Stimulated activated CD4-positive, alpha-beta T cell treated with anti-CD3 and anti-CD28 coated beads, Interleukin-1b, Interleukin-23, amount 100 ng/mL, for 24 hours (primary cell): ENCODE measurements at regions not wholly inside any gene's neighbourhood (a gene's known extent, or its start where the extent isn't known, plus 50 kb on each side); places are given as distances from the start of the nearest gene placed in this dataset.

ENCODE experiments used
- DNase-seq, 4 experiments: peaks; one replicate each; pipeline ENCODE4 v3.0.0-alpha.2; 2020; ENCODE audit warnings: low read depth in 4 of 4, low spot score in 1 of 4

DNA sequence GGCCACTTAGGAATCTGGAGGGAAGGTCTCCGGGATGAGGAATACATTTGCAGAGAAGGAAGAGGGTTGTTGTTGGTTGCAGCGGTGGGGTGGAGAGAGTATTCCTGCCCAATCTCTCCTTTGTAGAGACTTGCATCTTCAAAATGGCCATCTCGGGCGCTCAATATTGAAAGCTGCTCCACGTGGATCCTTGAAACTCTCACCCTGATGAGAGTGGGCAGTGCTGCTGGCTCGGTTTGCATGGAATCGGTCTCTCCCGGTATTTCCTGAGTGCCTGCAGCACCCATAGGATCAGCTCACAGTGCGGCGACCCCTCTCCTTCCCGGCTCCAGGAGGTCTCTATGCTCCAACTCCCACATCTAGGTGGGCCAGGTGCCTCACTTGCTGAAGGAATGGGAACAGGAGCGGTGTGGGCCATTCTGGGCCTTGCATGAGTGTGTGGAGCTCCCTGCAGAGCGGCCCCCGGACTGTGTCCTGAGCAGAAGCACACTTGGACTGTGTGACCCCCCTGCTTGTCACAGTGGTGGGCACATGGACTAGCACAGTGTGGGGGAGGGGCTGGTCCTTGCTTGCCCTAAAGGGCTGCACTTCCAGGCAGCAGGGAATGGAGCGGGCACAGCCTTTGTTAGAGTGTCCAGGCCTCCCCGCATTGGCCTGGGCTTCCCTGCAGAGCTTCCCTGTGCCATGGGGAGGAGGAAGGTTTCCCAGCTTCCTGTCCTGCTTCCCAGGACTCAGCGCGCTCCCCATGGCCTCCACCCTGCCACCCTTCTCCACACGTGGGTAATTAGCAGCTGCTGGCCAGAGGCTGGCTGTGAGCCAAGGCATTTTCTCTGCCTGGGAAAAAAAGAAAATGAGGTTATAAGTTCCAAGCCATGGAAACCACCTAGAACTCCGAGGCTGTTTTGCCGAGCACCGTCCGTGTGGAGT is 139.3 kb downstream of the IRF8 start:
- DNase-seq = no peak

DNA sequence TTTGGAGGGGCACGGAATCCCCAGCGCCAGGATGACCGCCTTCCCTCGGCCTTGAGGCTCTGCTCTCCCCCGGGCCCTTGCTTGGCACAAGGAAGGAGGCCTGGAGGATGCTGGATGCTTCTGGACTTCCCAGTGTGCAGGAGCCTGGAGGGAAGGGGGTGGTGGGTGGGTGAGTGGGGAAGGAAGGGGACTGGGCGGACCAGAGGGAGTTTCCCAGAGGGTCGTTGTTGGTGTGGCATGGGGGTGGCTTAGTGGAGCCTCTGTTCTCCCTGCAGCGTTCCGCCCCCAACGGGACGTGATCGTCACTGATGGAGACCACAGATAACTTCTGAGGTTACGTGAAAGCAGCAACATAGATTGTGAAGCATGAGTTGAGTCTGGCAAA is 140.0 kb downstream of the IRF8 start:
- DNase-seq = no peak

DNA sequence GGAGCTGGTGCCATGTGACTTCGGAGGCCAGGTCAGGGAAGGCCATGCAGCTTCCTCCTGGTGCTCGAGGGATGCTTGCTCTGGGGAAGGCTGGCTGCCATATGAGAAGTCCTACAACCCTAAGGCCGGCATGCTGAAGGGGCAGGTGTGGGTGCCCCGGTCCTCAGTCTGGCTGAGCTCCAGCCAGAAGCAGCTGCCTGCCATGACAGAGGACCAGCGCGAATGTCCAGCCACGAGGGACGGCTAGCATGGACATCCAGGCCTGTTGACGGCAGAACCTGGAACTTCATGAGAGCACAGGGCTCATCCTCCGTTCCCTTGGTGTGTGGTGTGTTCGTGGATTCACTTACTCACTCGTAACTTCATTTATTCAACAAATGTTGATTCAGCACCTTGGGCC is 140.6 kb downstream of the IRF8 start:
- DNase-seq = no peak

DNA sequence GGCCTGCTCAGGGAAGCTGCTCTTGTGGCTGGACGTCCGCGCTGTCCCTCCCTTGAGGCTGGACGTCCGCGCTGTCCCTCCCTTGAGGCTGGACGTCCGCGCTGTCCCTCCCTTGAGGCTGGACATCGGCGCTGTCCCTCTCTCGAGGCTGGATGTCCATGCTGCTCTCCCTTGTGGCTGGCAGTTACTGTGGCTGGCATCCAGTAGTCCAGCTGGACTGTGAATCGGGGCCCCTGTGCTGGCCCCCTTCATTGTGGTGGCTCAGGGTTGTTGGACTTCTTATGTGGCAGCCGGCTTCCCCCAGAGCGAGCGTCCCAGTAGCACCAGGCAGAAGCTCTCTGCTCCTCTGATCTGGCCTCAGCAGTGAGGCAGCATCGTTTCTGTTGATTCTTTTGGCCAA is 141.5 kb downstream of the IRF8 start:
- DNase-seq = no peak

DNA sequence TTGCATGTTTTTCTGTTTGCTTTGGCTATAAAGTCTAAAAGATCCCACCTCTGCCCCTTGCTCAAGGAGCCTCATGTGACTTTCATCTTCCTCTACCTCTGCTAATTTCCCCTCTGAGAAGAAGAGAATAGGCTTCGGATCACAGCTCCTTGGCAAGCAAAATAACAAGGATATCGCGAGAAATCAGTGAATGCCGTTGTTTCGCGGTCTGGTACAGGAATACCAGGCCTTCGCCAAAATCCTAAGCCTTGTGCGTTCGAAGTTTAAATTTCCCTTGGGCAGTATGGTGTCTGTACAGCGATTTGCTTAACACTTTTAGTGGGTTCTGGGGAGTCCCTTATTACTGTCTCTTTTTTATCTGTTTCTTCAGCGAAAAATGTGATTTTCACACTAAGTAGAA is 142.3 kb downstream of the IRF8 start:
- DNase-seq = no peak

DNA sequence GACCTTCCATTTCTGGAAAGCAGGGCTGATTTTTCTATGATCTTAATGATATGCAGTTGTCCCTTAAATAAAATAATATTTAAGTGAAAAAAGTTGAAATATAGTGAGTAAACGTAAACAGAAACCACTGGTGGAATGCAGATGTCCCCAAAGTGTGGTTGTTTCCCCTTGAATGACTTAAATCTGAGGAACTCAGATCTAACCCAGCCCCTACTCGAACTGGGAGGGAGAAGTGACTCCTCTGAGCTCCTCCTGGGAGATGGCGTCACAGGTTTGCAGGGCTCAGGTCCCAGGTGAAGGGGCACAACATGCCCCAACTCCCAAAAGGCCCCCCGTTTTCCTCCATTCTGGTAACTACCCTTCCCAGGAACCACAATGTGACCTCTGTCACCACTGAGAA is 142.8 kb downstream of the IRF8 start:
- no peak for DNase-seq

DNA sequence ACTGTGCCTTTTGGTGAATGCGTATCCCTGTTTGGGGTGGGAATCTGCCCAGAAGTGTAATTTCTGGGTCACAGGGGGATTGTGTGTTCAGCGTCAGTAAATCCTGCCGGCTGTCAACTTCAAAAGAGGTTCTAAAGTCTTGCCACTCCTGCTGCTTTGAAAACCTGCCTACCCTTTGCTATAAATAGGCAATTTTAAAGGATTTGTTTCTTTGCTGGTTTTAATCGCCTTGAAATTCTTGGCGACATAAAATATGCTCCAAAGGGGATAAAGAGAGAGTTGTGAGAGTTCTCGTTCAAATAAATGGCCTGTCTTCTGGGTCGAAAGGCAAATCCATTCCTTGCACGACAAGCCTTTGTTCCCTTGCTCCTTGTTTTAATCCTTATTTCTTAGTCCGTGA is 143.4 kb downstream of the IRF8 start:
- no peak for DNase-seq

DNA sequence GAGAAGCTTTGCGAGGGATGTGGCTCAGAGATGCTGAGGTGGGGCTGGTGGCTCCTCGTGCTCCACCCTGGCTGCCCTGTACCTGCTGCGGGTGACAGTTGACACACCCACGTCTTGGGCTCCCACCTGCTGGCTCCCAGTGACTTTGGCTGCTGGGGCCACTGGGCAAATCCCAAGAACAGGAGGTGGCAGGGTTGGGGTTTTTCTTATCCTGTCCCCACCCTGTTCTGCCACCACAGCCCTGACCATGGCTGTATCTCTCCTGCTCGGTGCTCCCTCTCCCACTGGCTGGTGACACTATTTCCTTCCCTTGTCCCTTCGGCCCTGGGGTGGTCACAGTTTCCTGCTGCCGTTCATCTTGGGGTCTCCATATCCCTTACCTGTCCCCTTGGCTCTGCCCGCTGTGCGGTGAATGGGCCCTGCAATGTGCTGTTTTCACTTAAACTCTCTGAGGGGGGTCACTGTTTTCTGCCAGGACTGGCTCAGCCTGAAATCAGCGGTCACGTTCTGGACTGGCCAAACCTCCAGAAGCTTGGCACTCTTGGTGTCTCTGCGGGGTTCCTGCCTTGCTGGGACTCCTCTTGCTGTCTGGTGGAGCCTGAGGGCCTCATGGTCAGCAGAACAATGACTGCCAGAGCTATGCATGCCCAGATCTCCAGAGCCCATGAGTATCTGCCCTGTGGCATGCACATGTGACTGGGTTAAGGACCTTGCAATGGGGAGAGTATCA is 144.2 kb downstream of the IRF8 start:
- DNase-seq = no peak

DNA sequence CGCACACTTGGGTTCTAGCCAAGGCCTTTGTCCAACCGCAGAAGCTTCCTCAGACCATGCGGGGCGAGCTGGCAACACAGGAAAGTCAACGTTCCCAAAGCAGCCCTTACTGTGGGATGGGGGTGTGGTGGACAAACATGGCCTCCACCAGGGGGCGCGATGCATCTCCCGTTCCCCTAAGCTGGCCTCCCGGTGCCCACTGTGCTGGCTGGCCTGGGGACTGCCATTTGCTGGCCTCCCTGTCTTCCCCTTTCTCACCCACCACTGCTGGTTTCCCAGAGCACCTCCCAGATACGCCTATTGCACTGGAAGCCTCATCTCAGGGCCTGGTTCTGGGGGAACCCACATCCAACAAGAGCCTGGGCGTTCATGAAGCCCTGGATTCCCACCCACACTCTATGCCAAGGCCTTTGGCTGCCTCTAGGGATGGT is 145.3 kb downstream of the IRF8 start:
- peak in 3 of 4 experiments; percentile 16 to 34 (median 20) for DNase-seq

DNA sequence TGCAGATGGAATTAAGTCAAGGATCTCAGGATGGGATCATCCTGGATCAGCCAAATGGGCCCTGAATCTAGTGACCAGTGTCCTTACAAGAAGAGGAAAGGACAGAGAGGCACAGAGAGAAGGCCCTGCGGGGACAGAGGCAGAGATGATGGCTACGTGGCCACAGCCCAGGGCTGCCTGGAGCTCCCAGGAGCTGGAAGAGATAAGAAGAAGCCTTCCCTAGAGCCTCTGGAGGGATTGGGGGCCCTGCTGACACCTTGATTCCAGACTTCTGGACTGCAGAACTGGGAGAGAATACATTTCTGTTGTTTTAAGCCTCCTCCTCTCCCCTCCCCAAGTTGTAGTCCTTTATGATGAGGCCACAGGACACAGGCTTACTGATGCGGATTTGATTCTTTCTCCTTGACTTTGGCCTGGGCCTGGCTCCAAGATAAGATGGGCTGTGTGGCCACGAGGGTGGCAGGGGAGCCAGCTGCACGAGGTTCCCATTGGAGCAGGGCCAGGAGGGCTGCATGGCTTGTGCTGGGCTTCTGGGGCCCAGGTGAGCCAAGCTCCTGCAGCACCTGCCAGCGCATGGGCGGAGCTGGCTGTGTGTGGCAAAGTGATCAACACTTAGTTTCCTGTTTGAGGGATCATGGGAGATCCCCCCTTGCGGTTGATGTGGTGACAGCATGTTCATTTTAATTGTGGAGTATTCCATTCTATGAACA is 146.1 kb downstream of the IRF8 start:
- DNase-seq = peak in 1 of 4 experiments; percentile 24

DNA sequence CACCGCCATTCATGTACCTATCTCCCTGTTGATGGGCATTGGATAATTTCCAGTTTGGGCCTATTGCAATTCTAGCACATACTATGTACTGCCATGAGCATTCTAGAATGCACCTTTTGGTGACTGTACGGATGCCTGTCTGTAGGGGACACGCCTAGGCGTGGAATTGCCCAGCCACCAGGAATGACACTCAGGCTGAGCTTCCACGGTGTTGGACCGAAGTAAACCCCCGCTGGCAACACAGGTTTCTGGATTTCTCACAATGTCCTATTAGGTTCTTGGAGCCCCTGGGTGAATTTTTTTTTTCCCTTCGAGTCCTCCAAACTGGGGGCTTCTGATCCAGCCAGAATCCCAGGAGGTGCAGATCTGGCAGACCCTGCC is 146.6 kb downstream of the IRF8 start:
- DNase-seq = no peak

DNA sequence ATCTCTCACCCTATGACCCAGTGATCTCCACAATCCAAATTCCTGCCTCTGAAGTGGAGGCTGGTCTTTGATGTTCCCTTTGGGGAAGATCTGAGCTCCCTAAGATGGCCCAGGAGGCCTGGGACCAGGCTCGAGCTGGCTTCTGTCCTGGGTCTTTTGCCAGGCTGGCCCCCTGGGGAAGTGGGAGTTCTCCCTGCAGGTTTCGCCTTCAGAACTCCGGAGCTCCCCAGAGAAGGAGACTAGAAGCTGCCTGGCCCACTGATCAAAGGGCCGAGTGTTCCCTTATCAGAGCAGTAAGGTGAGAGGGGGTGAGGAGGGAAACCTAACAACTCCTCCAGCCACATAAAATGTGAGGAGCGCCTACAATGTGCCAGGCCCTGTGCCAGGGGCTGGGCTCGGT is 147.1 kb downstream of the IRF8 start:
- no peak for DNase-seq

DNA sequence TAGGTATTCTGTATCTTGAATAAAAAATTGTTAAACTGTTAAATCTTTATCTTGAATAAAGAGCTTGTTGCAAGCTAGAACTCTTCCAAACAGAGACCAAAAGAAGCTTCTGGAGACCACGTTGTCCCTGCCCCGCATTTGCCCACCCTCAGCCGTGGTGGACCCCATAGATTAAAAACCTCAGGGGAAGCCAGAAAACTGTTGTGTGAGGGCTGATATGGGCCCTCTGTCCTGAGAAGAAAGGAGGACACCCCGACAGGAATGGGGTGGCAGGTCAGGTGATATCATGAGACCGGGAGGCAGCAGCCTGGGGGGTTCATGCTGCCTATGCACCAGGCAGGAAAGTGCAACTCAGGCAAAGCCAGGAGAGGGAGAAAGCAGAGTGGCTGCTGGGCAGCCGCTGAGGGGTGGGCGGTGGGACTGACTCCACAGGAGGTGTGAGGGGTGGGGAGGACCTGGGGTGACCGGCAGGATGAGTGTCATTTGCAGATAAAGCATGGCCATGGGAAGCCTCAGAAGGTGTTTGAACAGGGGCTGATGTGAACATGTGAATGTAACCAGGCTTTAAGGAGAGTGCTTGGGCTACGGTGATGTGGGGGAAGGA is 147.8 kb downstream of the IRF8 start:
- no peak for DNase-seq

DNA sequence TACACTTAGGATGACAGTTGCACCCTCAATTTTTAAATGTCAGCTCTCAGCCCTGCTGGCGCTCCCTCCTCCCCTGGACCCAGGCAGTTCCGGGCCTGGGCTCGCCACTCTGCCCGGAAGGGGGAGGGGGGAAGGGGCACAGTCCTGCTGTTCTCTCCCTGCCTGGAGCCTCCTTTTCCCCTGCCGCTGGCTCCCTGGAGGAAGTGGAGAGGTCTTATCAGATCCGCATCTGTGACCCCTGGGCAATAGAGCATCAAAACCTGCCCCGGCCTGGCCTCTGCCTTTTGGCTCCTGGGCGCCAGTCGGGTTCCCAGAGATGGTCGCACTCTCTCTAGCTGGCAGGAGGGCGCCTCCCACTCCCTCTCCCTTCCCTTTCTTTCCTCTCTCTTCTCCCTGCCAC is 149.3 kb downstream of the IRF8 start:
- no peak for DNase-seq

DNA sequence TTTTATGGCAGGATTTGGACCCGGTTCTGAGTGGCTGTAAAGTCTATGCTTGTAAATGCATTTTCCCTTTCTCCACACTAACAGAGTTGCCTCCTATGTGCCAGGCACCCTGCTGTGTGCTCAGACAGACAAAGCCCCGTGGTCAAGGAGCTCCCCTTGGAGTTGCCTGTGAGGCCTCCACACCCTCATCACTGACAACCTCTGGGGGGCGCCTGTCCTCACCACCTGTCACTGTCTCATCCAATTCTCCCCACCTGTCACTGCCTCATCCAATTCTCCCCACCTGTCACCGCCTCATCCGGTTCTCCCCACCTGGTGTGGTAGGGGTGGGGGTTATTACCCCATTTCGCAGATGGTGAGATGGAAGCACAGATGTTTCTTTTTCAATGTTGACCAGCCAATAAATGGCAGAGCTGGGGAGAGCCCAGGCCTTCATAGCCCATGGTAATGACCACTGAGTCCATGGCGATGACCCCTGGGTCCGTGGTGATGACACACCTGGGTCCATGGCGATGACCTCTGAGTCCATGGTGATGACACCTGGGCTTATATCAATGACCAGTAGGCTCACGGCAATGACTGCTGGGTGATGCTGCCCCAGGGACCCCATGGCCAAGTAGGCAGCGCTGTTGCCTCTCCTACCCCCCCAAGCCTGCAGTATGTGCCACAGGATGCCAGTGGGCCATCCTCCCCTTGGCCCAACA is 150.1 kb downstream of the IRF8 start:
- no peak for DNase-seq

DNA sequence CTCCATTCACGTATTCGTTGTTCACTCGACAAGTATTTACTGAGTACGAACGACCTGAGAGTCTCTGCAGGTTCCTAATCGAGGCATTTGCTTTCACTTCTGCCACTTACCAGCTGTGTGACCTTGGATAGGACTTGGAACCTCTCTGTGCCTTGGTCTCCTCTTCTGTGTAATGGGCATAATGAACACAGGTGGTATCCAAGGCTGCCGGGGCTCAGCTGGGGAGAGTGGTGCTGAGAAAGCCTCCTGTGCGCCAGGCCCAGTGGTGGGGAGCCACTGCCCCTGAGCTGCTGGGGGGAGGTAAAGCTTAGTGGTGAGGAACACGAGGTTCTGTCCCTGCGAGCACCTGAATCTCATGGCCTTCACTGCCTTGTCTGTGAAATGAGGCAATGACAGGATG is 150.7 kb downstream of the IRF8 start:
- no peak for DNase-seq

DNA sequence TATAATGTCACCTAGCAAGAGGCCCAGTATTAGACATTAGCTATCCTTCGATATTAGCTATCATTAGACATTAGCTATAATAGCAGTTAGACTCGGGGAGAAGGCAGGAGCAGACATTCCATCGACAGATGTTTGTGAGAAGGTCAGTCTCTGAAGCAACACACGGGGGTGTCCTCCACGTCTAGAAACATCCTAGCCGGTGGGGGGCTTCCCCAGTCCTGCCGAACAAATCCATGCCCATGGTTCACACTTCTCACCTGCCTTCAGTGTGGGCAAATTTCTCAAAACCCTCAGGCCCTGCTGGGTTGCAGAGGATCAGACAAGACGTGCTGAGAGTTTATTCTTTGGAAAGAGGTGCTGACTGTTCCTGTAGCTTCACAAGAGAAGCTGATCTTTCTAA is 151.1 kb downstream of the IRF8 start:
- no peak for DNase-seq

DNA sequence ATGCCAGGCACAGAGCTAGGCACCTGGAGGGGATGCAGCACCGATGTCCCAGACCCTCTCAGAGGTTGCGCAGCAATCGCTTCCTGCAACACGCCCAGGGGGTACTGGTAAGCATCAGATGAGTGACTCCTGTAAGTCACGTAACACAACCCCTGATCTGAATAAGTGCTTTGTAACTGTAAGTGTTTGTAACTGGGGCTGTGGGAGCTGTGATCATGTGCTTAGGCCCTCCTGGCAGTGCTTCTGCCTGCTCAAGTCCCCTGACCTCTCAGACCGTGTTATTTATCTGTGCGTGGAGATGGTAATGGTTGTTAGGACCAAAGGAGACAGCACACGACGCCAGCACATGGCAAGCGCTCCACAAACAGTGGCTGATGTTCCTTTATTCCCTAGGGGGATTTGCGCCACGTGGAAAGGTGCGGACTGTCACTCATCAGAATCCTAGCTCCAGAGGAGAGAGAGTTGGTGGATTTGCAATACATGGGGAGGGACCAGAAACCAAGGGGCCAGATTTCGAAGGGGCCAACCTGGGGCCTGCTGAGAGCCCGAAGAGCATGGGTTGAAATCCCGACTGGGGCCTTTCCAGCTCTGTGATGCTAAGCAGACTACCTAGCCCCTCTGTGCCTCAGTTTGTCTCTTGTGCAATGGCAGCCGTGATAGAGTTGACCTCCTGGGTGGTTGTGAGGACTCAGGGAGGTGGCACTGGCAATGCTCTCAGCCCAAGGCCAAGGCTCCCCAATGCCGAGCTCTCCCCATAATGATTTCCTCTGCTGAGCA is 151.8 kb downstream of the IRF8 start:
- DNase-seq = no peak

DNA sequence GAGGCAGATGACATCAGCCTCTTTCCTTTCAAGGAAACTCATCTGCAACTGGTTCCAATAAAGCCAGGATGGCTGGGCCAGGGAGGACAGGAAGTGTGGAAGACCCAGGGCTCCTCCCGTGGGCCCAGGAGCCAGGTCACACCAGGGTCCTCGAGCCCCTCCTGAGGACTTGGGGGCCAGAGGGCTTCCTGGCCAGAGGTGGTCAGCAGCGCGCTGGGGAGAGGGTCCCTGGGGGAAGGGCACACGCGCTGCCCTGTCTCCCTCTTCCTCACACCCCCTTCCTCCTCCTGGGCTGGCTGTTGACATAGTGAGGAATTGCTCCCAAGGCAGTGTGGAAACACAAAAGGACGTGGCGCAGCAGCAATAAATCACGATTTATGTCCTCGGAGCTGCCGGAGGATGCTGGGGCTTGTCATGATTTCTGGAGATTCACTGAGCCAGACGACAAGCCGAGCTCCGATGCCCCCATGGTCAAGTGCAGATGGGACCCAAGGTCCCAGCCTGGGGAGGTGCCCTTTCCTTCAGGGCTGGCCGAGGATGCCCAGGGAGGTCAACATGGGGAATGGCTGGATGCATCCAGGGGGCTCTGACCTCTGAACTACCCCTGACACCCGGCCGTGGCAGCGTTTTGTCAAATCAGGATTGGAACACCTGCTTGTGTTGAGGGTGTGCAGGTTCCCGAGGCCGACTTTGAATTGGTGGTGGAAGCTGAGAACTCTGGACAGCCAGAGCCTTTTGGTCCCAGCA is 152.6 kb downstream of the IRF8 start:
- no peak for DNase-seq
